HUES48 (cell line): ENCODE measurements at regions not wholly inside any gene's neighbourhood (a gene's known extent, or its start where the extent isn't known, plus 50 kb on each side); places are given as distances from the start of the nearest gene placed in this dataset.

Experiments used
- H3K27ac ChIP-seq: one replicate; pipeline ENCODE4 v1.7.0; 2013; ENCODE audit warnings: low read depth, low read length, inconsistent platforms
- H3K27me3 ChIP-seq: 2 replicates; pipeline ENCODE4 v1.6.1; 2013; ENCODE audit warnings: mild to moderate bottlenecking, low read length; ENCODE audit not compliant: control insufficient read depth, insufficient read depth
- H3K36me3 ChIP-seq: 2 replicates; pipeline ENCODE4 v1.6.1; 2013; ENCODE audit warnings: low read length; ENCODE audit not compliant: control insufficient read depth, insufficient read depth
- H3K4me1 ChIP-seq: 2 replicates; pipeline ENCODE4 v1.6.1; 2013; ENCODE audit warnings: mild to moderate bottlenecking, low read length; ENCODE audit not compliant: control insufficient read depth, insufficient read depth
- H3K4me3 ChIP-seq: 2 replicates; pipeline ENCODE4 v1.5.1; 2013; ENCODE audit warnings: mild to moderate bottlenecking, low read depth, low read length
- H3K9ac ChIP-seq: 2 replicates; pipeline ENCODE4 v1.6.1; 2013; ENCODE audit warnings: mild to moderate bottlenecking, low read depth, low read length, moderate library complexity
- H3K9me3 ChIP-seq: 2 replicates; pipeline ENCODE4 v1.6.1; 2013; ENCODE audit warnings: low read length; ENCODE audit not compliant: control insufficient read depth, insufficient read depth

DNA sequence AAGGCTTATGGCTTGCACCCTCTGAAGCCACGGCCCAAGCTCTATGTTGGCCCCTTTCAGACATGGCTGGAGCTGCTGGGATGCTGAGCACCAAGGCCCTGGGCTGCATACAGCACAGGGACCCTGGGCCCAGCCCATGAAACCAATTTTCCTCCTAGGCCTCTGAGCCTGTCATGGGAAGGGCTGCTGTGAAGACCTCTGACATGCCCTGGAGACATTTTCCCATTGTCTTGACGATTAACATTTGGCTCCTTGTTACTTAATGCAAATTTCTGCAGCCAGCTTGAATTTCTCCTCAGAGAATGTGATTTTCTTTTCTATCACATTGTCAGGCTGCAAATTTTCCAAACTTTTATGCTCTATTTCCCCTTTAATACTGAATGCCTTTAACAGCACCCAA lies 844.7 kb downstream of the PCDH18 start:
- Histone ChIP-seq H3K9ac (no peak overlapping the region), H3K4me1 (peaks cover 15% of the 10 kb centered on the region; the same call in 1 of the 2 replicates), H3K4me3 (no peak overlapping the region), H3K27me3 (no peaks in the 10 kb centered on the region), H3K36me3 (no peaks in the 10 kb centered on the region), H3K9me3 (no peaks in the 10 kb centered on the region), H3K27ac (no peak overlapping the region)

DNA sequence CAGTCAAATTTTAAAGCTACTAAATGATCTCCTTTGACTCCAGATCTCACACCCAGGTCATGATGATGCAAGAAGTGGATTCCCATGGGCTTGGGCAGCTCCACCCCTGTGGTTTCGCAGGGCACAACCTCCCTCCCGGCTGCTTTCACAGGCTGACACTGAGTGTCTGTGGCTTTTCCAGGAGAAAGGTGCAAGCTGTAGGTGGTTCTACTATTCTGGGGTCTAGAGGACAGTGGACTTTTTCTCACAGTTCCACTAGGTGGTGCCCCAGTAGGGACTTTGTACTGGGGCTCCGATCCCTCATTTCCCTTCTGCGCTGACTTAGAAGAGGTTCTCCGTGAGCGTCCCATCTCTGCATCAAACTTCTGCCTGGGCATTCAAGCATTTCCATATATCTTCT lies 845.2 kb downstream of the PCDH18 start:
- H3K4me1 ChIP-seq, result peaks cover 15% of the 10 kb centered on the region; the same call in 1 of the 2 replicates
- no peaks in the 10 kb centered on the region for H3K9me3 ChIP-seq
- H3K4me3 ChIP-seq, result no peak overlapping the region
- H3K27me3 ChIP-seq, result no peaks in the 10 kb centered on the region
- H3K36me3 ChIP-seq, result no peaks in the 10 kb centered on the region
- no peak overlapping the region for H3K9ac ChIP-seq
- no peak overlapping the region for H3K27ac ChIP-seq

DNA sequence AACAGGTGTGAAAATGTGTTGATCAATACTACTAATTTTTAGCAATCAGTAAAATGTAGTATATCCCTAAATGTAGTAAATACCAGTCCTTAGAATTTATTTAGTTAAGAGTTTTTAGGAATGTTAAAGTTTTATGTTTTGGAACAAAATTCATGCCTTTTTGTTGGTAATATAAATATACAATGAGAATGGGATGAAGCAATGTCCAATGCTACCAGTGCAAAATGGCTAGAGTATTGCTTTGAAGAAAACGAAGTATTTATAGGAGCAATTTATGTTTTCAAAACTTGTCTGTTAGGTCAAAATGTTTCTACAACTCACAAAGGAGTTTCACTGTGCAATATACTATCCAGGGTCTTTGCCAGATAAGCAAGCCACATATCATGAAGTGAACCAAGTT lies 851.5 kb downstream of the PCDH18 start:
- Histone ChIP-seq H3K36me3 (no peaks in the 10 kb centered on the region), H3K4me1 (0 out of 2 replicates have a peak, but pooled peaks cover 3% of the 10 kb centered on the region), H3K27me3 (no peaks in the 10 kb centered on the region), H3K4me3 (no peak overlapping the region), H3K9ac (no peak overlapping the region), H3K27ac (no peak overlapping the region), H3K9me3 (no peaks in the 10 kb centered on the region)

GRCh38 chr4:136680271-136680670 lies 852.0 kb downstream of the PCDH18 start:
- H3K9me3 ChIP-seq, result no peaks in the 10 kb centered on the region
- 0 out of 2 replicates have a peak, but pooled peaks cover 3% of the 10 kb centered on the region for H3K4me1 ChIP-seq
- H3K36me3 ChIP-seq, result no peaks in the 10 kb centered on the region
- no peak overlapping the region for H3K9ac ChIP-seq
- H3K4me3 ChIP-seq, result no peak overlapping the region
- H3K27ac ChIP-seq, result no peak overlapping the region
- H3K27me3 ChIP-seq, result no peaks in the 10 kb centered on the region

DNA sequence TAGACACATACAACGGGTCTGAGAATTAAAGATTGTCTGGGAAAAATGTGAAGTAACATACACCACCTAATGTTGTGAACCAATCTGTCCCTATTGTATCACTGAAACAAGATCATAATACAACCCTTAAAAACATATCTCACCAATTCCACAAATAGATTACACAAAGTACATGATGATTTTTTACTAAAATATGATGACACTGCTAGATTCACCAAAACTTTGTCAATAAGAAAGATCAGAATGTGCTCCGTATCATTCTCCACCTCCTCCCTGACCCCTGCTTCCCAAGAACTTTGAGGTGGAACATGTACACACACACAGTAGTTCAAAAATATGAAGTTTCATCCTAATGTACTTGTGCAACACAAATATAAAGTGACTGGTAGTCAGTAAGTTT lies 862.0 kb downstream of the PCDH18 start:
- H3K4me3 ChIP-seq, result no peak overlapping the region
- H3K36me3 ChIP-seq, result no peaks in the 10 kb centered on the region
- H3K4me1 ChIP-seq, result no peaks in the 10 kb centered on the region
- no peaks in the 10 kb centered on the region for H3K9me3 ChIP-seq
- H3K9ac ChIP-seq, result no peak overlapping the region
- H3K27ac ChIP-seq, result no peak overlapping the region
- H3K27me3 ChIP-seq, result no peaks in the 10 kb centered on the region

- Histone ChIP-seq H3K36me3 (no peaks in the 10 kb centered on the region), H3K9ac (no peak overlapping the region), H3K4me1 (no peaks in the 10 kb centered on the region), H3K27ac (no peak overlapping the region), H3K27me3 (no peaks in the 10 kb centered on the region), H3K4me3 (no peak overlapping the region), H3K9me3 (no peaks in the 10 kb centered on the region)
Observed at GRCh38 chr4:136664988-136665387, 867.3 kb downstream of the PCDH18 start.

DNA sequence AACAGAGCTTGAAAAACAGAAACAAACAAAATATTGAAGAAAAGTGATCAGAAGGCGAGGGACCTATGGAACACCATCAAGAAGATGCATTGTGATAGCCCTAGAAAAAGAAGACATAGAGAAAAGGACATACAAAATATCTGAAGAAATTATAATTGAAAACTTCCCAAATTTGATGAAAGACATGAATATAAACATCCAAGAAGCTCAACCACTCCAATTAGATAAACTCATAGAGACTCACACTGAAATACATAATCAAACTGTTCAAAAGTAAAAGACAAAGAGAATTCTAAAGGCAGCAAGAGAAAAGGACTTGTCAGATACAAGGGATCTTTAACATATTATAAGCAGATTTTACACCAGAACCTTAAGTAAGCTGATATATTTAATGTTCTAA lies 869.8 kb downstream of the PCDH18 start:
- Histone ChIP-seq H3K9ac (no peak overlapping the region), H3K27me3 (no peaks in the 10 kb centered on the region), H3K4me1 (no peaks in the 10 kb centered on the region), H3K4me3 (no peak overlapping the region), H3K36me3 (no peaks in the 10 kb centered on the region), H3K9me3 (no peaks in the 10 kb centered on the region), H3K27ac (no peak overlapping the region)

DNA sequence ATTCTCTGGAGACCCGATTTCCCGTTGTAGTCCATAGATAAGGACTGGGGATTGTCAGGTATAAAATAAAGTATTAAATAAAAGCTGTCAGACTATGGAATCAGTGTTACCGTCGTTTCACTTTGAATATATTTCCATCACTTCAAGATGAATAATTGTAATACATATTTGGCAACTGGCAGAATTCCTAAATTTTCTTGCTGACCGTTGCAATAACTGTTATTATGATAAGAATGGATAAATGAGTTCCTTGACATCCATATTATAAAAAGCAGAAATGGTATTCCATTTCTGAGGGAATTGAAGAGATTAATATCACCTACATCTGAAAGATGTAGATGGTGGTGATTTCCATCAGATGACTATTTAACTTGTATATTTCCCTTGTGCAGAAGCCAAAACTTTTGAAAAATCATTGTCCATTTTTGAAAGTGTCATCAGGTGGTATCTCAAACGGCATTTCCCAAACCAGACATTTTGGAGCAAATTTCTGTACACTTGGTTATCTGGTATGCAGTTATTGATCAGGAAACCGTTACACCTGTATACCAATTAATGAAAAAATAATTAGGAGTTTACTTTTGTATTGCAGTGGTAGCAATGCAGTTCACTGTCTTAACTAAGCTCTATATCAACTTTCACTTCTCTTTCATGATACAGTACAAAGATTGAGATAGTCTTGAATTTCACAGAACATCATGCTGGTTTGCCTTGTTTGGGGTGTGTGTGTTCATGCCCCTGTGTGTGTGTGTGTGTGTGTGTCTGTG lies 878.5 kb downstream of the PCDH18 start:
- Histone ChIP-seq H3K4me1 (no peaks in the 10 kb centered on the region), H3K9ac (no peak overlapping the region), H3K4me3 (no peak overlapping the region), H3K27ac (no peak overlapping the region), H3K9me3 (no peaks in the 10 kb centered on the region), H3K27me3 (no peaks in the 10 kb centered on the region), H3K36me3 (no peaks in the 10 kb centered on the region)

- Histone ChIP-seq H3K27ac (no peak overlapping the region), H3K9ac (no peak overlapping the region), H3K4me3 (no peak overlapping the region), H3K27me3 (no peaks in the 10 kb centered on the region), H3K9me3 (no peaks in the 10 kb centered on the region), H3K36me3 (no peaks in the 10 kb centered on the region), H3K4me1 (no peaks in the 10 kb centered on the region)
Observed at GRCh38 chr4:136651932-136652331, 880.4 kb downstream of the PCDH18 start.

- Histone ChIP-seq H3K9me3 (no peaks in the 10 kb centered on the region), H3K36me3 (no peaks in the 10 kb centered on the region), H3K4me3 (no peak overlapping the region), H3K27me3 (no peaks in the 10 kb centered on the region), H3K9ac (no peak overlapping the region), H3K27ac (no peak overlapping the region), H3K4me1 (no peaks in the 10 kb centered on the region)
Observed at GRCh38 chr4:136651278-136651667, 881.0 kb downstream of the PCDH18 start.

GRCh38 chr4:136650541-136651277 lies 881.6 kb downstream of the PCDH18 start:
- H3K4me3 ChIP-seq, result no peak overlapping the region
- no peak overlapping the region for H3K27ac ChIP-seq
- H3K4me1 ChIP-seq, result no peaks in the 10 kb centered on the region

More at GRCh38 chr4:136650541-136651277, 881.6 kb downstream of the PCDH18 start:
- H3K36me3 ChIP-seq, result no peaks in the 10 kb centered on the region
- H3K9ac ChIP-seq, result no peak overlapping the region
- H3K27me3 ChIP-seq, result no peaks in the 10 kb centered on the region
- no peaks in the 10 kb centered on the region for H3K9me3 ChIP-seq
